Gastroesophageal sphincter (tissue), 2 donors: ENCODE measurements at regions not wholly inside any gene's neighbourhood (a gene's known extent, or its start where the extent isn't known, plus 50 kb on each side); places are given as distances from the start of the nearest gene placed in this dataset.

Experiments
- EP300 ChIP-seq: sonication (generic); formaldehyde crosslinking; IDR thresholded peaks from one replicate; pipeline ENCODE4 v1.6.1; 2017; ENCODE audit warnings: antibody characterized with exemption, mild to moderate bottlenecking
- POLR2AphosphoS5 ChIP-seq: sonication (generic); formaldehyde crosslinking; IDR thresholded peaks from one replicate; pipeline ENCODE4 v1.6.1; 2017; ENCODE audit warnings: antibody characterized with exemption

DNA sequence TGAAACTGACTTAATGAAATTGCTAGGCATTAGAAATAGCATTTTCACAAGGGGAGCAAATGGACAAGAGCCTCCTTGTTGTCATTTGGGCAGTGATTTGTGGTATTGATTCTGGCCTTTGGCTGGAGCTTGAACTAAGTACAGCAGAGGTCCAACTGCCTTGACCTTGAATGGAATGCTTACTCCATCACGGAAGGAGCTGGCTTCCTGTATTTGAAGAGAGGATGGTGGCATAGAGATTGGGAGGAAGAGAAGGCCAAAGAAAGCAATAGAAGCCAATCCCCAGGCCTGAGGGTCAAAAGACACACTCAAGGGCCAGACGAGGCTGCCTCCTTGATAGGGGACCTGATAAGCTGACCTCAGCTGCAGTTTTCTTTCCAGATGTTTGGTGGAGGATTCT, 126.6 kb upstream of the MPPED2 start:
- TF ChIP-seq POLR2AphosphoS5 (no peak), EP300 (no peak)
